GM12874 (cell line): ENCODE measurements at regions not wholly inside any gene's neighbourhood (a gene's known extent, or its start where the extent isn't known, plus 50 kb on each side); places are given as distances from the start of the nearest gene placed in this dataset.

Experiments
- CTCF ChIP-seq: IDR thresholded peaks from 2 replicates; pipeline ENCODE4 v1.5.1; 2011; ENCODE audit warnings: low read depth, mild to moderate bottlenecking, control low read depth, low read length, moderate library complexity; ENCODE audit not compliant: insufficient read depth

GRCh38 chr10:8325024-8325980 lies 270.8 kb downstream of the GATA3 start:
- TF ChIP-seq CTCF, result no peak

DNA sequence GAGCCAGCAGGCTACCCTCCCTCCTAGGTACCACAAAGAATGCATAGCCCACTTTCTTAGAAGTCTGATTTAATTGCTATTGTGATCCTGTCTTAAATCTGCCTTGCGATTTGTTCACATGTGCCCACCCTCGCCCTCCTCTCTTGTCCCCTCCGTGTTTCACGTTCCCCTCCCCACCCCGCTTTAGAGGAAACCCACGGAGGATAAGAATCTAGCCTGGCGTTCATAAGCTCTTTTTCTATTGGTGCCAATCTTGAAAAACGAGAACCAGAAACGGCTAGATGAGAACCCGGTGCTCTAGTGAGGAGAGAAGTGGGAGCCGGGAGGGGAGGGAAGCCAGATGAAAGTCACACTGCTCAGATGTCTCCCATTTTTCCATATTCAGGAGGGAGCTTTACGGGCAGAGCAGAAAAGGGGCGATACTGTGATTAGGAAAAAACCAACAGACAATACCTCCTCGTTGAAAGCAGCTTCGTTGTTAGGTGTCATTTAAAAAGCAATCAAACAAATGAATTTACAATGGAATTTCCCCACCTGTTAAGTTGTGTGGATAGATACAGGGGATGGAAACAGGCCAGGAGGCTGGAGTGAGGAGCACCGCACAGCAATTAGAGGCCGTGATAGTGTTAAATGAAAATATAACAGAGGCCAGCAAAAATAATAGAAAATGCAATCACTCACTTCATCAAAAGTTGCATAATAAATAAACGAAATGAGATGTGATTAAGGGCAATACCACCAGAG lies 272.1 kb downstream of the GATA3 start:
- no peak for TF ChIP-seq CTCF

DNA sequence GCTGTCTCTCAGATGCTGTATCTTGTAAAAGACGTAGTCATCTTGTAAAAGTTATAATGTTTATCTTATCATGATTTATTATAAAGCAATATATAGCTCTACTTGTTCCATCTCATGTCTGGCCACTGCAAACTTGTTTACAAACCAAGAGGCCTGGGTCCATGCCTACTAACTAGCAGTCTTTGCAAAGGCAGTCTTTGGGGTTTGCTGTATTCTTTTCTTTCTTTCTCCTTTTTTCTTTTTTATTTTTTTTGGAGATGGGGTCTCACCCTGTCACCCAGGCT lies 272.6 kb downstream of the GATA3 start:
- TF ChIP-seq CTCF, result no peak

DNA sequence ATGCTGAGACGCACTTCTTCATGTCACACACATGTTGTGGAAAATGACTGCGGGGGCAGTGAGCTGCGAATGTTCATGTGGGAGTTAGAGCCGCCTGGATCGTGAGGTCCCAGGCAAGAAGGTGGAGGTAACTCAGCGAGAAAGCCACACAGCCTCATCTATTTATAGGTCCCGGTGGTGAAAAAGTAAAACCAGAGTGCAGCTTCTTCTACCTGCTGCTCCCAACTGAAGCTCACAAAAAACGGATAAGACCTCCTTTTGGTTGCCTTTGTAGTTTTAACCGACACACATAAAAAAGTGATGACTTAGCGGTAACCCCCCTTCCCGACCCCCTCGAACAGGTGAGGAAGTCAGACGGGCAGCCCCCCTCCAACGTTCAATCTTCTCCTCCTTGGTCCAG lies 276.9 kb downstream of the GATA3 start:
- TF ChIP-seq CTCF, result no peak

- no peak for TF ChIP-seq CTCF
These were observed 277.6 kb downstream of the GATA3 start for GRCh38 chr10:8331896-8332729.

- TF ChIP-seq CTCF, result no peak
These were observed 278.2 kb downstream of the GATA3 start for GRCh38 chr10:8332730-8333111.

DNA sequence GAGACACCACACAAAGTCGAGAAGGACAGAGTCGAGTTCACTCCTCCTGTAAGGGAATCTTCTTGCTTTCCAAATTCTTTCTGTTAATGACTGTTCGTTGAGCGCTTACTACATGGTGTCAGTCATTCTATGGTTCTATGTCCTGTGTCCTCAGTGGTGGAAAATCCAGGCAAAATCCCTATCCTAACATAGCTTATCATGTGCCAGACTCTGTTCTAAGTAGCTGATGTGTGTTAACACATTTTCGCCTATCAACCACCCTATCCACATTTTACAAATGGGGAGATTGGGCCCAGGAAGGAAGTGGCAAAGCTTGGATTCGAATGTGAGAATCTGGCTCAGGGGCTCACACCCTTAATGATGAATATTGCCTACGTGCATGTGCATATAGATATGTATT lies 280.1 kb downstream of the GATA3 start:
- TF ChIP-seq CTCF, result no peak
